ENCODE measurements at regions not wholly inside any gene's neighbourhood (a gene's known extent, or its start where the extent isn't known, plus 50 kb on each side); places are given as distances from the start of the nearest gene placed in this dataset.

DNA sequence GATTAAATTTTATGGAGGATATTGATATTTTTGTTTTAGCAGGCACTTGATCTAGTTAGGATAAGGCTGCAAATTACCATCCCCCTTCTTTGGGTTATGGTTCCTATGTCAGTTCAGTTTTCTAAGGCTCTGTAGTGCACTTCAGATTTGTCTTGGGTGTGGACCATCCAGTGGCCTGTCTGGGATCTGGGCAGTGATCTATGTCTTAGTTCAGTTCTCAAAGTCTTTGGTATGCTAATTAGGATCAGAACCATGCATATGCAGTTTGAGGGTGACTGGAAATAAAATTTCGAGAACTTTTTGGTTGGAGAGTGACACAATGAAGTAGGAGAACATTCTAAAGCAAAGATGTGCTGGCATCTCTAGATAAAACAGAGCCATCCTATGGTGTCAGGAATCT is 388.2 kb downstream of the MID1IP1 start:
- no peak for TF ChIP-seq EHMT2 (IDR thresholded peaks at IDR 0.05)
- no peak for TF ChIP-seq FOXP1 (CRISPR knock-in tag; IDR thresholded peaks at IDR 0.05)
